ENCODE measurements at regions not wholly inside any gene's neighbourhood (a gene's known extent, or its start where the extent isn't known, plus 50 kb on each side); places are given as distances from the start of the nearest gene placed in this dataset.

- peak; percentile 5 to 28 for DNase-seq (ENCODE audit: low read depth in 2 of 2)
- Histone ChIP-seq H3K79me2 (ENCODE audit: control insufficient read depth, insufficient read depth, low read length) (no peaks in the 10 kb centered on the region), H3K9ac (ENCODE audit: insufficient read depth, low read length) (no peak overlapping the region), H2AFZ (ENCODE audit: low read length) (no peak overlapping the region), H3K4me2 (ENCODE audit: extremely low read depth, insufficient read depth, low read length) (no peak overlapping the region), H3K4me1 (ENCODE audit: control insufficient read depth, extremely low read depth, insufficient read depth, low read length) (no peaks in the 10 kb centered on the region), H3K9me3 (ENCODE audit: control insufficient read depth, insufficient read depth, low read depth, low read length) (no peaks in the 10 kb centered on the region), H3K4me3 (replicated peaks in 1 of 4; ENCODE audit: control extremely low read depth in 1 of 4, insufficient read depth in 1 of 4, low read depth in 3 of 4, low read length in 4 of 4) (no peak overlapping the region), H4K20me1 (ENCODE audit: control insufficient read depth, extremely low read depth, insufficient read depth, low read length) (no peaks in the 10 kb centered on the region), H3K27ac (ENCODE audit: insufficient read depth, low read length) (no peak overlapping the region), H3K27me3 (ENCODE audit: control insufficient read depth, insufficient read depth, low read length) (no peaks in the 10 kb centered on the region), H3K36me3 (ENCODE audit: control insufficient read depth, insufficient read depth, low read length) (no peaks in the 10 kb centered on the region)
- TF ChIP-seq CTCF (conservative IDR thresholded peaks at IDR 0.05 in 1 of 2, IDR thresholded peaks at IDR 0.05 in 1 of 2; ENCODE audit: low read depth in 1 of 2, low read length in 2 of 2) (no peak), EZH2 (IDR thresholded peaks at IDR 0.05; ENCODE audit: low read length, missing control alignments) (no peak)
Observed at GRCh38 chr15:36527235-36528162, 51.9 kb upstream of the CDIN1 start.

- H2AFZ ChIP-seq (ENCODE audit: low read length): no peak overlapping the region
- no peak overlapping the region for H3K27ac ChIP-seq (ENCODE audit: insufficient read depth, low read length)
- TF ChIP-seq EZH2 (IDR thresholded peaks at IDR 0.05; ENCODE audit: low read length, missing control alignments): no peak
- no peak for TF ChIP-seq CTCF (conservative IDR thresholded peaks at IDR 0.05 in 1 of 2, IDR thresholded peaks at IDR 0.05 in 1 of 2; ENCODE audit: low read depth in 1 of 2, low read length in 2 of 2)
- no peaks in the 10 kb centered on the region for H3K36me3 ChIP-seq (ENCODE audit: control insufficient read depth, insufficient read depth, low read length)
- no peak overlapping the region for H3K4me2 ChIP-seq (ENCODE audit: extremely low read depth, insufficient read depth, low read length)
- no peak overlapping the region for H3K4me3 ChIP-seq (replicated peaks in 1 of 4; ENCODE audit: control extremely low read depth in 1 of 4, insufficient read depth in 1 of 4, low read depth in 3 of 4, low read length in 4 of 4)
- no peaks in the 10 kb centered on the region for H3K27me3 ChIP-seq (ENCODE audit: control insufficient read depth, insufficient read depth, low read length)
- H3K9me3 ChIP-seq (ENCODE audit: control insufficient read depth, insufficient read depth, low read depth, low read length): no peaks in the 10 kb centered on the region
- no peak for DNase-seq (ENCODE audit: low read depth in 2 of 2)
- H4K20me1 ChIP-seq (ENCODE audit: control insufficient read depth, extremely low read depth, insufficient read depth, low read length): no peaks in the 10 kb centered on the region
- no peak overlapping the region for H3K9ac ChIP-seq (ENCODE audit: insufficient read depth, low read length)
- no peaks in the 10 kb centered on the region for H3K4me1 ChIP-seq (ENCODE audit: control insufficient read depth, extremely low read depth, insufficient read depth, low read length)
- H3K79me2 ChIP-seq (ENCODE audit: control insufficient read depth, insufficient read depth, low read length): no peaks in the 10 kb centered on the region
Observed at GRCh38 chr15:36529296-36530011, 50.0 kb upstream of the CDIN1 start.
